ENCODE measurements at regions not wholly inside any gene's neighbourhood (a gene's known extent, or its start where the extent isn't known, plus 50 kb on each side); places are given as distances from the start of the nearest gene placed in this dataset.
"Not testable (repeated sequence)": the region's sequence is repeated elsewhere in the genome, so short reads cannot be mapped to it uniquely, and the experiment has no call there.

GRCh38 chr5:116861666-116862065, 287.0 kb upstream of the SEMA6A start:
- no peak for DNase-seq (ENCODE audit: low spot score)
- TF ChIP-seq CTCF (IDR thresholded peaks at IDR 0.05; ENCODE audit: borderline replicate concordance, control extremely low read depth, extremely low read depth, insufficient read depth, missing control alignments), result no peak
- in situ Hi-C loops (cut with MboI; ENCODE audit: low sequenced_read_pairs, unreplicated experiment), result no loop called here

- TF ChIP-seq CTCF (IDR thresholded peaks at IDR 0.05; ENCODE audit: borderline replicate concordance, control extremely low read depth, extremely low read depth, insufficient read depth, missing control alignments), result no peak
- in situ Hi-C loops (cut with MboI; ENCODE audit: low sequenced_read_pairs, unreplicated experiment), result no loop called here
- DNase-seq (ENCODE audit: low spot score), result no peak
These were observed 286.5 kb upstream of the SEMA6A start for GRCh38 chr5:116861097-116861496.

GRCh38 chr5:116859666-116860320, 285.2 kb upstream of the SEMA6A start:
- in situ Hi-C loops (cut with MboI; ENCODE audit: low sequenced_read_pairs, unreplicated experiment), result no loop called here
- DNase-seq (ENCODE audit: low spot score), result no peak
- no peak for TF ChIP-seq CTCF (IDR thresholded peaks at IDR 0.05; ENCODE audit: borderline replicate concordance, control extremely low read depth, extremely low read depth, insufficient read depth, missing control alignments)

- no peak for TF ChIP-seq CTCF (IDR thresholded peaks at IDR 0.05; ENCODE audit: borderline replicate concordance, control extremely low read depth, extremely low read depth, insufficient read depth, missing control alignments)
- no peak for DNase-seq (ENCODE audit: low spot score)
- in situ Hi-C loops (cut with MboI; ENCODE audit: low sequenced_read_pairs, unreplicated experiment), result no loop called here
These were observed 284.2 kb upstream of the SEMA6A start for GRCh38 chr5:116858705-116859333.

GRCh38 chr5:116858020-116858419, 283.4 kb upstream of the SEMA6A start:
- DNase-seq (ENCODE audit: low spot score), result not testable (repeated sequence)

GRCh38 chr5:116856271-116856670, 281.6 kb upstream of the SEMA6A start:
- DNase-seq (ENCODE audit: low spot score), result no peak
- no peak for TF ChIP-seq CTCF (IDR thresholded peaks at IDR 0.05; ENCODE audit: borderline replicate concordance, control extremely low read depth, extremely low read depth, insufficient read depth, missing control alignments)
- in situ Hi-C loops (cut with MboI; ENCODE audit: low sequenced_read_pairs, unreplicated experiment), result no loop called here

More at GRCh38 chr5:116858020-116858419, 283.4 kb upstream of the SEMA6A start:
- in situ Hi-C loops (cut with MboI; ENCODE audit: low sequenced_read_pairs, unreplicated experiment), result not testable (repeated sequence)

GRCh38 chr5:116853992-116854391, 279.4 kb upstream of the SEMA6A start:
- in situ Hi-C loops (cut with MboI; ENCODE audit: low sequenced_read_pairs, unreplicated experiment), result no loop called here
- DNase-seq (ENCODE audit: low spot score), result no peak
- TF ChIP-seq CTCF (IDR thresholded peaks at IDR 0.05; ENCODE audit: borderline replicate concordance, control extremely low read depth, extremely low read depth, insufficient read depth, missing control alignments), result no peak
